ENCODE measurements at regions not wholly inside any gene's neighbourhood (a gene's known extent, or its start where the extent isn't known, plus 50 kb on each side); places are given as distances from the start of the nearest gene placed in this dataset.

DNA sequence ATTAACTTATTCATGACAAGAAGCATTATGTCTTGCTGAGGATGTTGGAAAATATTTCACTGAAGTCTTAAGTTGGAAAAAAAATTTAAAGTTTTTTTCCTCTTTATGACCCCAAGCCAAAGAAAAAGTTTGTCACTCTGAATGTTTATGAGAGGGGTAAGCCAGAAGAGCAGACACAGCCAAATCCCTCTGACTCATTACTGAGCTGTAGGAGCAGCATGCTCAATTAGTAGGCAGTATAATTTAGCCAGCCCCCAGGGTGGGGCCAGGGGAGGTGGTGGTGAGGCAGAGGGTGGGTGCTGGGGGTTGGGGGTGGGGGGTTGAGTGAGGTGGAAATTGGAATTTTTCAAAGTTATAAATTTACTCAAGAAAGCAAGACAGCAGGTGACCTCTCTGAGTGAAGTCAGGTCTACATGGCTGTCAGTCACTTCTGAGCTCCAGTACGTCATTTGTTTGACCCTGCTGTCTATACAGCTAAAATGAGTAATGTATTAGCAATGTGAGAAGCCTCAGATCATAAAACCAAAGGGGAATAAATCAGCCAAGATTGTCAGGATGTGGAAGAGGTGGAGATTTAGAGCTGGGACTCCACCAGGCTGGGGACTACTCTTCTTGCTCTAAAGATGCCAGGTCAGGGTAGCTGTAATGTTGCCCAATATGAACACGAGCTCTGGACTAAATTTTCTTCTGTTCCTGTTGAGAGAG, 98.8 kb upstream of the NDP start:
- FAIRE-seq (no peak), DNase-seq (ENCODE audit: extremely low read depth in 1 of 4, low spot score in 3 of 4) (no peak), ATAC-seq (no peak)
- no peaks in the 10 kb centered on the region for H3K36me3 ChIP-seq (ENCODE audit: control insufficient read depth, insufficient read depth, low read length)
- no peak overlapping the region for H3K9ac ChIP-seq (ENCODE audit: insufficient read depth in 1 of 2, low read depth in 2 of 2, low read length in 2 of 2)
- no peak overlapping the region for H3K4me2 ChIP-seq (ENCODE audit: insufficient read depth, low read length)
- CTCF ChIA-PET (ENCODE audit: low intra/inter-chr PET ratio), result no interaction called here
- H3K4me3 ChIP-seq, result no peak overlapping the region
- in situ Hi-C loops (cut with MboI), result no loop called here
- intact Hi-C loops (cut with micrococcal nuclease), result no loop called here
- H3K27me3 ChIP-seq (ENCODE audit: control insufficient read depth in 2 of 2, insufficient read depth in 2 of 2, low read length in 2 of 2), result no peaks in the 10 kb centered on the region
- POLR2A ChIA-PET, result no interaction called here
- H3K79me2 ChIP-seq (ENCODE audit: control insufficient read depth, insufficient read depth, low read length), result no peaks in the 10 kb centered on the region
- 0% methylated on average over 2 of the region's 2 CpGs for WGBS (ENCODE audit: insufficient coverage, low coverage, missing lambda C conversion rate)
- H2AFZ ChIP-seq (ENCODE audit: low read depth, low read length), result no peak overlapping the region
- TF ChIP-seq FOXA3 (CRISPR knock-in tag; conservative IDR thresholded peaks at IDR 0.05 in 1 of 2, IDR thresholded peaks at IDR 0.05 in 1 of 2), result no peak
- no peak for TF ChIP-seq NR2F6 (CRISPR knock-in tag; IDR thresholded peaks at IDR 0.05)
- TF ChIP-seq MCM2 (IDR thresholded peaks at IDR 0.05; ENCODE audit: low read depth), result no peak
- no peak for TF ChIP-seq TFAP4 (CRISPR knock-in tag; IDR thresholded peaks at IDR 0.05; ENCODE audit: borderline replicate concordance)
- TF ChIP-seq SIX5 (IDR thresholded peaks at IDR 0.05; ENCODE audit: borderline replicate concordance in 1 of 2, insufficient read depth in 1 of 2, low read depth in 1 of 2, low read length in 2 of 2), result no peak
- no peak for TF ChIP-seq CBX1 (IDR thresholded peaks at IDR 0.05; ENCODE audit: low read depth)
- no peak for TF ChIP-seq NR2C1 (IDR thresholded peaks at IDR 0.05)
- TF ChIP-seq NR2C1 (tag; IDR thresholded peaks at IDR 0.05), result no peak
- no peak for TF ChIP-seq ADNP (tag; IDR thresholded peaks at IDR 0.05)
- H3K9me1 ChIP-seq (ENCODE audit: control insufficient read depth, insufficient read depth, low read length), result no peaks in the 10 kb centered on the region
- BruUV-seq (replicated peaks), result no TSS peak
- H3K9me3 ChIP-seq (replicated peaks; ENCODE audit: control insufficient read depth, insufficient read depth, low read depth, low read length), result no peaks in the 10 kb centered on the region
- no peaks in the 10 kb centered on the region for H4K20me1 ChIP-seq (replicated peaks; ENCODE audit: control insufficient read depth, insufficient read depth, low read length)
- H3K4me1 ChIP-seq (replicated peaks in 1 of 2; ENCODE audit: control insufficient read depth in 2 of 2, insufficient read depth in 2 of 2, low read length in 2 of 2), result no peaks in the 10 kb centered on the region
- H3K27ac ChIP-seq (ENCODE audit: extremely low read depth, low read depth, low read length), result no peak overlapping the region
